ENCODE measurements at regions not wholly inside any gene's neighbourhood (a gene's known extent, or its start where the extent isn't known, plus 50 kb on each side); places are given as distances from the start of the nearest gene placed in this dataset.
"Not testable (repeated sequence)": the region's sequence is repeated elsewhere in the genome, so short reads cannot be mapped to it uniquely, and the experiment has no call there.

GRCh38 chr9:38518826-38519225 lies 94.6 kb upstream of the IGFBPL1 start:
- Histone ChIP-seq H3K4me3 (ENCODE audit: insufficient read length, low read depth) (no peak overlapping the region), H3K36me3 (ENCODE audit: insufficient read depth, insufficient read length, low read length) (no peaks in the 10 kb centered on the region), H3K9me3 (ENCODE audit: insufficient read depth, low read length) (no peaks in the 10 kb centered on the region), H3K4me1 (ENCODE audit: insufficient read depth, insufficient read length) (no peaks in the 10 kb centered on the region), H3K9ac (ENCODE audit: insufficient read length, low read depth) (no peak overlapping the region), H3K27me3 (ENCODE audit: insufficient read depth, insufficient read length) (no peaks in the 10 kb centered on the region)
- no peak for TF ChIP-seq SUZ12 (IDR thresholded peaks at IDR 0.05; ENCODE audit: extremely low read depth, insufficient read depth, insufficient read length)
- no peak for TF ChIP-seq ZNF274 (IDR thresholded peaks at IDR 0.05; ENCODE audit: low read depth, low read length)
- TF ChIP-seq YY1 (IDR thresholded peaks at IDR 0.05; ENCODE audit: insufficient read depth, insufficient read length) = no peak
- no peak for DNase-seq (ENCODE audit: low read depth, low spot score)

GRCh38 chr9:38516273-38516672 lies 92.0 kb upstream of the IGFBPL1 start:
- not testable (repeated sequence) for H3K9me3 ChIP-seq (ENCODE audit: insufficient read depth, low read length); H3K4me1 ChIP-seq (ENCODE audit: insufficient read depth, insufficient read length); DNase-seq (ENCODE audit: low read depth, low spot score); H3K36me3 ChIP-seq (ENCODE audit: insufficient read depth, insufficient read length, low read length); H3K9ac ChIP-seq (ENCODE audit: insufficient read length, low read depth); H3K27me3 ChIP-seq (ENCODE audit: insufficient read depth, insufficient read length); H3K4me3 ChIP-seq (ENCODE audit: insufficient read length, low read depth)

- not testable (repeated sequence) for H3K9ac ChIP-seq (ENCODE audit: insufficient read length, low read depth); H3K36me3 ChIP-seq (ENCODE audit: insufficient read depth, insufficient read length, low read length); H3K4me3 ChIP-seq (ENCODE audit: insufficient read length, low read depth); H3K27me3 ChIP-seq (ENCODE audit: insufficient read depth, insufficient read length); H3K4me1 ChIP-seq (ENCODE audit: insufficient read depth, insufficient read length); H3K9me3 ChIP-seq (ENCODE audit: insufficient read depth, low read length); DNase-seq (ENCODE audit: low read depth, low spot score)
These were observed 90.8 kb upstream of the IGFBPL1 start for GRCh38 chr9:38515055-38515454.

- not testable (repeated sequence) for H3K27me3 ChIP-seq (ENCODE audit: insufficient read depth, insufficient read length); H3K9ac ChIP-seq (ENCODE audit: insufficient read length, low read depth); DNase-seq (ENCODE audit: low read depth, low spot score); H3K9me3 ChIP-seq (ENCODE audit: insufficient read depth, low read length); H3K4me1 ChIP-seq (ENCODE audit: insufficient read depth, insufficient read length); H3K4me3 ChIP-seq (ENCODE audit: insufficient read length, low read depth); H3K36me3 ChIP-seq (ENCODE audit: insufficient read depth, insufficient read length, low read length)
These were observed 86.1 kb upstream of the IGFBPL1 start for GRCh38 chr9:38510340-38510739.

GRCh38 chr9:38507587-38507986 lies 83.3 kb upstream of the IGFBPL1 start:
- no peaks in the 10 kb centered on the region for H3K36me3 ChIP-seq (ENCODE audit: insufficient read depth, insufficient read length, low read length)
- no peaks in the 10 kb centered on the region for H3K4me1 ChIP-seq (ENCODE audit: insufficient read depth, insufficient read length)
- no peak overlapping the region for H3K4me3 ChIP-seq (ENCODE audit: insufficient read length, low read depth)
- no peaks in the 10 kb centered on the region for H3K27me3 ChIP-seq (ENCODE audit: insufficient read depth, insufficient read length)
- no peak overlapping the region for H3K9ac ChIP-seq (ENCODE audit: insufficient read length, low read depth)
- no peaks in the 10 kb centered on the region for H3K9me3 ChIP-seq (ENCODE audit: insufficient read depth, low read length)
- no peak for TF ChIP-seq ZNF274 (IDR thresholded peaks at IDR 0.05; ENCODE audit: low read depth, low read length)
- no peak for TF ChIP-seq SUZ12 (IDR thresholded peaks at IDR 0.05; ENCODE audit: extremely low read depth, insufficient read depth, insufficient read length)
- TF ChIP-seq YY1 (IDR thresholded peaks at IDR 0.05; ENCODE audit: insufficient read depth, insufficient read length) = no peak
- DNase-seq (ENCODE audit: low read depth, low spot score) = no peak

GRCh38 chr9:38500171-38500570 lies 75.9 kb upstream of the IGFBPL1 start:
- H3K9ac ChIP-seq (ENCODE audit: insufficient read length, low read depth); H3K4me1 ChIP-seq (ENCODE audit: insufficient read depth, insufficient read length); H3K9me3 ChIP-seq (ENCODE audit: insufficient read depth, low read length); DNase-seq (ENCODE audit: low read depth, low spot score); H3K36me3 ChIP-seq (ENCODE audit: insufficient read depth, insufficient read length, low read length); H3K4me3 ChIP-seq (ENCODE audit: insufficient read length, low read depth); H3K27me3 ChIP-seq (ENCODE audit: insufficient read depth, insufficient read length): not testable (repeated sequence)

GRCh38 chr9:38498551-38498950 lies 74.3 kb upstream of the IGFBPL1 start:
- not testable (repeated sequence) for H3K9ac ChIP-seq (ENCODE audit: insufficient read length, low read depth); H3K9me3 ChIP-seq (ENCODE audit: insufficient read depth, low read length); H3K36me3 ChIP-seq (ENCODE audit: insufficient read depth, insufficient read length, low read length); H3K4me3 ChIP-seq (ENCODE audit: insufficient read length, low read depth); H3K4me1 ChIP-seq (ENCODE audit: insufficient read depth, insufficient read length); DNase-seq (ENCODE audit: low read depth, low spot score); H3K27me3 ChIP-seq (ENCODE audit: insufficient read depth, insufficient read length)

GRCh38 chr9:38489057-38489456 lies 64.8 kb upstream of the IGFBPL1 start:
- Histone ChIP-seq H3K4me1 (ENCODE audit: insufficient read depth, insufficient read length) (peaks cover 2% of the 10 kb centered on the region), H3K4me3 (ENCODE audit: insufficient read length, low read depth) (no peak overlapping the region), H3K27me3 (ENCODE audit: insufficient read depth, insufficient read length) (no peaks in the 10 kb centered on the region), H3K36me3 (ENCODE audit: insufficient read depth, insufficient read length, low read length) (no peaks in the 10 kb centered on the region), H3K9ac (ENCODE audit: insufficient read length, low read depth) (no peak overlapping the region), H3K9me3 (ENCODE audit: insufficient read depth, low read length) (no peaks in the 10 kb centered on the region)
- TF ChIP-seq SUZ12 (IDR thresholded peaks at IDR 0.05; ENCODE audit: extremely low read depth, insufficient read depth, insufficient read length) (no peak), ZNF274 (IDR thresholded peaks at IDR 0.05; ENCODE audit: low read depth, low read length) (no peak), YY1 (IDR thresholded peaks at IDR 0.05; ENCODE audit: insufficient read depth, insufficient read length) (no peak)
- DNase-seq (ENCODE audit: low read depth, low spot score) = no peak
